ENCODE measurements at regions not wholly inside any gene's neighbourhood (a gene's known extent, or its start where the extent isn't known, plus 50 kb on each side); places are given as distances from the start of the nearest gene placed in this dataset.

DNA sequence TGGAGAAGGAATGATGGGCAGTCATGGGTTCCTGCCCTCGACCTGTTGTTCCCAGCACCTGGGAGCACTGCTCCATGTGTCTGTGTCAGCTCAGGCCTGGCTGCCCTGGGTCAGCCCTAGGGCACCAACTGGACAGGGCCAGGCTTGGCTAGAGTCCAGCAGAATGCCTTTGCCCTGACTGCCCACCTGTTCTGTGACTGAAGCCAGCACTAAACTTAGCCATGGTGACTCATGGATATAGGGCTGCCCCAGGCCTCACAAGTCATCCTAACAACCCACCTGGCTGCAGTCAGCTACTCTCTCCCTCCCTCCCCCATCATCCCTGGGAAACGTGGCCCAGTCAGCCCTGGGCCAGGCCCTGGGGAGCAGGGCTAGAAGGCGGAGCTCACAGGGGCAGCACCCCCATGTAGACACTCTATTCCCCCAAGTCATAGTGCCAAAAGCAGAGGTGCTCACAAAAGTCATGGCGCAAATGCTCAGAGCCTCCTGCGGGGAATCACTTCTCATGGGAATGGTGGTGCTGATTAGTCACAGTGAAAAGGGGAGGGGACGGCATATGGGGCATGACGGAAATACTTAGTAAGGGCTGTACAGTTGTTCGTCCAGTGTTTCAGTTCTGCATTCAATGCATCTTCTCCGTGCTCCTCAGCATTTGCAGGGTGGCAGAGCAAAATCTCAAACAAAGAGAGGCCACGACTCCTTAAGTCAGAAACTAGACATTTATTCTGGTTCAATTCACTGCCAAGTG, 52.0 kb upstream of the NTF3 start:
- Mint-ChIP-seq H3K27ac (no peak overlapping the region), H3K4me3 (no peak overlapping the region), H3K4me1 (peaks cover 7% of the 10 kb centered on the region), H3K27me3 (ENCODE audit: insufficient read depth, low read depth) (peaks cover 5% of the 10 kb centered on the region), H3K36me3 (no peaks in the 10 kb centered on the region), H3K9me3 (no peaks in the 10 kb centered on the region)
- no peaks in the 10 kb centered on the region for H3K79me2 ChIP-seq (ENCODE audit: low read depth)
- no peak for TF ChIP-seq EZH2 (IDR thresholded peaks at IDR 0.05)
- TF ChIP-seq EZH2phosphoT487 (IDR thresholded peaks at IDR 0.05): no peak
- TF ChIP-seq, protein P1, sequence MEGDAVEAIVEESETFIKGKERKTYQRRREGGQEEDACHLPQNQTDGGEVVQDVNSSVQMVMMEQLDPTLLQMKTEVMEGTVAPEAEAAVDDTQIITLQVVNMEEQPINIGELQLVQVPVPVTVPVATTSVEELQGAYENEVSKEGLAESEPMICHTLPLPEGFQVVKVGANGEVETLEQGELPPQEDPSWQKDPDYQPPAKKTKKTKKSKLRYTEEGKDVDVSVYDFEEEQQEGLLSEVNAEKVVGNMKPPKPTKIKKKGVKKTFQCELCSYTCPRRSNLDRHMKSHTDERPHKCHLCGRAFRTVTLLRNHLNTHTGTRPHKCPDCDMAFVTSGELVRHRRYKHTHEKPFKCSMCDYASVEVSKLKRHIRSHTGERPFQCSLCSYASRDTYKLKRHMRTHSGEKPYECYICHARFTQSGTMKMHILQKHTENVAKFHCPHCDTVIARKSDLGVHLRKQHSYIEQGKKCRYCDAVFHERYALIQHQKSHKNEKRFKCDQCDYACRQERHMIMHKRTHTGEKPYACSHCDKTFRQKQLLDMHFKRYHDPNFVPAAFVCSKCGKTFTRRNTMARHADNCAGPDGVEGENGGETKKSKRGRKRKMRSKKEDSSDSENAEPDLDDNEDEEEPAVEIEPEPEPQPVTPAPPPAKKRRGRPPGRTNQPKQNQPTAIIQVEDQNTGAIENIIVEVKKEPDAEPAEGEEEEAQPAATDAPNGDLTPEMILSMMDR (IDR thresholded peaks at IDR 0.05): no peak
- no peak overlapping the region for H2AFZ ChIP-seq (replicated peaks)
- no peaks in the 10 kb centered on the region for H4K20me1 ChIP-seq (ENCODE audit: low read depth)
- no peaks in the 10 kb centered on the region for H3K36me3 ChIP-seq
- no peak overlapping the region for H3K9ac ChIP-seq
- no peaks in the 10 kb centered on the region for H3K9me3 ChIP-seq (ENCODE audit: low read depth)
- H3K4me3 ChIP-seq: no peak overlapping the region
- H3K4me1 ChIP-seq: no peaks in the 10 kb centered on the region
- no peaks in the 10 kb centered on the region for H3K27me3 ChIP-seq
- no peak for DNase-seq (ENCODE audit: low spot score)
- no peak overlapping the region for H3K27ac ChIP-seq
- no peak overlapping the region for H3K4me2 ChIP-seq
- H3F3A ChIP-seq (ENCODE audit: low read depth): no peaks in the 10 kb centered on the region
